HG02884 (cell line): ENCODE measurements at regions not wholly inside any gene's neighbourhood (a gene's known extent, or its start where the extent isn't known, plus 50 kb on each side); places are given as distances from the start of the nearest gene placed in this dataset.

Experiments used
- ATAC-seq: cut with Tn5 transposase; IDR thresholded peaks from one replicate; pipeline ENCODE4 v1.9.1; 2021; ENCODE audit warnings: mild to moderate bottlenecking, moderate library complexity; ENCODE audit not compliant: unreplicated experiment

- no peak for ATAC-seq
These were observed 536.6 kb upstream of the RAG2 start for GRCh38 chr11:37134637-37135036.

GRCh38 chr11:37124384-37124783, 526.3 kb upstream of the RAG2 start:
- ATAC-seq = no peak

- no peak for ATAC-seq
These were observed 517.9 kb upstream of the RAG2 start for GRCh38 chr11:37115963-37116362.

GRCh38 chr11:37110385-37110784, 512.3 kb upstream of the RAG2 start:
- ATAC-seq = no peak

- no peak for ATAC-seq
These were observed 511.2 kb upstream of the RAG2 start for GRCh38 chr11:37109286-37109585.

GRCh38 chr11:37108436-37109285, 510.6 kb upstream of the RAG2 start:
- ATAC-seq = no peak

- no peak for ATAC-seq
These were observed 509.8 kb upstream of the RAG2 start for GRCh38 chr11:37107831-37108230.

GRCh38 chr11:37107415-37107814, 509.4 kb upstream of the RAG2 start:
- no peak for ATAC-seq

- ATAC-seq = no peak
These were observed 507.4 kb upstream of the RAG2 start for GRCh38 chr11:37105427-37105826.

GRCh38 chr11:37104380-37104779, 506.3 kb upstream of the RAG2 start:
- ATAC-seq = no peak

GRCh38 chr11:37100008-37100407, 502.0 kb upstream of the RAG2 start:
- no peak for ATAC-seq

GRCh38 chr11:37092487-37092886, 494.5 kb upstream of the RAG2 start:
- ATAC-seq = no peak

- no peak for ATAC-seq
These were observed 491.4 kb upstream of the RAG2 start for GRCh38 chr11:37089439-37089838.

GRCh38 chr11:37088573-37088910, 490.5 kb upstream of the RAG2 start:
- no peak for ATAC-seq

GRCh38 chr11:37087650-37088572, 489.9 kb upstream of the RAG2 start:
- ATAC-seq = no peak

GRCh38 chr11:37078521-37078920, 480.5 kb upstream of the RAG2 start:
- ATAC-seq = no peak

GRCh38 chr11:37076866-37077265, 478.8 kb upstream of the RAG2 start:
- no peak for ATAC-seq

GRCh38 chr11:37072538-37073055, 474.6 kb upstream of the RAG2 start:
- ATAC-seq = no peak

GRCh38 chr11:37050311-37050710, 452.3 kb upstream of the RAG2 start:
- ATAC-seq = no peak

- no peak for ATAC-seq
These were observed 442.9 kb upstream of the RAG2 start for GRCh38 chr11:37040921-37041320.

GRCh38 chr11:37038911-37039310, 440.9 kb upstream of the RAG2 start:
- no peak for ATAC-seq

- no peak for ATAC-seq
These were observed 428.7 kb upstream of the RAG2 start for GRCh38 chr11:37026741-37027140.
